SH-SY5Y (cell line): ENCODE measurements at regions not wholly inside any gene's neighbourhood (a gene's known extent, or its start where the extent isn't known, plus 50 kb on each side); places are given as distances from the start of the nearest gene placed in this dataset.

Experiments used
- GATA2 ChIP-seq: IDR thresholded peaks from 2 replicates; pipeline ENCODE4 v1.6.1; 2011; ENCODE audit warnings: mild to moderate bottlenecking, low read depth, low read length
- GATA3 ChIP-seq: IDR thresholded peaks from 2 replicates; pipeline ENCODE4 v1.6.1; 2011; ENCODE audit warnings: low read depth, mild to moderate bottlenecking, low read length, moderate library complexity

- TF ChIP-seq GATA3 (no peak), GATA2 (no peak)
These were observed 172.4 kb upstream of the IVNS1ABP start for GRCh38 chr1:185489406-185489805.
